SK-N-DZ (cell line): ENCODE measurements at regions not wholly inside any gene's neighbourhood (a gene's known extent, or its start where the extent isn't known, plus 50 kb on each side); places are given as distances from the start of the nearest gene placed in this dataset.
A peak's percentile ranks its signal among the peaks of the same experiment; 100 is the strongest.

ENCODE experiments used
- DNase-seq: peaks from one replicate; pipeline ENCODE4 v3.0.0-alpha.2; 2015; ENCODE audit warnings: low spot score

- peak; percentile 89 for DNase-seq
Measured at GRCh38 chr17:36728030-36728991, 126.9 kb downstream of the MRM1 start.

DNA sequence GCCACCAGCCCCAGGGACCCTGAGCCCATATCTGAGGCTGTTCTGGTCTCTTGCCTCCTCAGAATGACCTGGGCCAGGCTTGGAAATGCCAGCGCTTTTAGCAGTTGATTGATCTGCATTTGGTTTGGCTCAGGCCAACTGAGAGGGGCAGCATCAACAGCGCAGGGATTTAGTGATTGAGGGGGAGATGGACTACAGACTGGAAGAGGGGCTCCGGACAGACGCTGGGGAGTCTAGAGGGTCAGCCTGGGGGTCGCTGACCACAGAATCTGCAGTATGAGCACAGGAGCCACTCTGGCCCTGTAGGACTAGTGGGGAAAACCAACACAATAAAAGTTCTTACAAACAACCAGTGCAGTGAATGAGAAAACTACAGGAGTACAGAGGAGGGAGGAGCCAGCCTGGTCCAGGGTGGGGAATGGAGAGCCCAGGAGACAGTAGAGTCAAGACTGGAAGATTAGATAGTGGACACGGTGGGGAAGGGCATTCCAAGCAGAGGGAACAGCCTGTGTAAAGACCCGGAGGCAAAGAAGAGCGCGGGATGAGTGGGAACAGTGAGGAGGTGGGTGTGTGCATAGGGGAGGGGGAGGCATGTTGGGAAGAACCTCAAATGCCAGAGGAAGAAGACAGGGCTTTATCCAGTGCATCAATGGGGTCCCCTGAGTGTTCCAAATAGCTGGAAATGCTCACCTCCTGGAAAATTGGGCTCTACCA is 128.9 kb downstream of the MRM1 start:
- no peak for DNase-seq

GRCh38 chr17:36730857-36731490 is 129.6 kb downstream of the MRM1 start:
- DNase-seq: no peak

DNA sequence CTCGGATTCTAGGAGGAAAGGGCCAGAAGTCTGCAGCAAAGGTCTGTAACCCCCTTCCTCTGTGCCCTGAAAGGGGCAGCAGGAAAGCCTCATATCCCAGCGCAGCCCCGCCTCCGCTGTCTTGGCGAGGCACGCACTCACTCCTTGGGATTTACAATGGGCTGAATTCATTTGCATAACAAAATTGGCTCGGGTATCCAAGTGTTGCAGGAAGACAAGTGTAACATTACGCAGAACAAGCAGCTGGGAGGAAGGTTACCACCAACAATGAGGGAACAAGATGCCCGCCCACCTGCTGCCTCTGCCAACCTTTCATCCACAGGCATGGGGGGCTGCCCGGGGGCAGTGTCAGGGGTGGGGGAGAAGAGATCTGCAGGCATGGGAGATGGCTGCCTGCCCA is 130.4 kb downstream of the MRM1 start:
- DNase-seq: no peak

GRCh38 chr17:36732351-36732750 is 131.0 kb downstream of the MRM1 start:
- no peak for DNase-seq

GRCh38 chr17:36736201-36737156 is 135.1 kb downstream of the MRM1 start:
- no peak for DNase-seq

GRCh38 chr17:36739208-36739607 is 137.8 kb downstream of the MRM1 start:
- DNase-seq: no peak

DNA sequence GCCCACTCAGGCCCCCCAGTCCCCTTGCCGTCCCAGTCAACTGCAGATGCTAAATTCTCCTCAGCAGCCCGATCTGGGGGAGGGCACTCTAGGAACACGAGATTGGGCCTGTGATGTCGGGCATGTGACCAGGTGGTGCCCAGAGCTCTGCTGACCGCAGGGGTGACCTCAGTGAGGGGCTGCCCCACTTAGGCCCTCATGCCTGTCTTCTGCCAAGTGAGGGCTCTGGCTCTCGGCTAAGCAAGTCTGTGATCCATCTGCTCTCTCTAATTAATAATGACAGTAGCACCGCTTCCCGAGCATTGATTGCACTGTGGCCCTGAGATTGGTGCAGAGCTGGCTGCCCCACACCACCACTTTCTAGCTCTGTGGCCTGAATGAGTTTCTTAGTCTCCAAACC is 138.8 kb downstream of the MRM1 start:
- peak; percentile 85 for DNase-seq

DNA sequence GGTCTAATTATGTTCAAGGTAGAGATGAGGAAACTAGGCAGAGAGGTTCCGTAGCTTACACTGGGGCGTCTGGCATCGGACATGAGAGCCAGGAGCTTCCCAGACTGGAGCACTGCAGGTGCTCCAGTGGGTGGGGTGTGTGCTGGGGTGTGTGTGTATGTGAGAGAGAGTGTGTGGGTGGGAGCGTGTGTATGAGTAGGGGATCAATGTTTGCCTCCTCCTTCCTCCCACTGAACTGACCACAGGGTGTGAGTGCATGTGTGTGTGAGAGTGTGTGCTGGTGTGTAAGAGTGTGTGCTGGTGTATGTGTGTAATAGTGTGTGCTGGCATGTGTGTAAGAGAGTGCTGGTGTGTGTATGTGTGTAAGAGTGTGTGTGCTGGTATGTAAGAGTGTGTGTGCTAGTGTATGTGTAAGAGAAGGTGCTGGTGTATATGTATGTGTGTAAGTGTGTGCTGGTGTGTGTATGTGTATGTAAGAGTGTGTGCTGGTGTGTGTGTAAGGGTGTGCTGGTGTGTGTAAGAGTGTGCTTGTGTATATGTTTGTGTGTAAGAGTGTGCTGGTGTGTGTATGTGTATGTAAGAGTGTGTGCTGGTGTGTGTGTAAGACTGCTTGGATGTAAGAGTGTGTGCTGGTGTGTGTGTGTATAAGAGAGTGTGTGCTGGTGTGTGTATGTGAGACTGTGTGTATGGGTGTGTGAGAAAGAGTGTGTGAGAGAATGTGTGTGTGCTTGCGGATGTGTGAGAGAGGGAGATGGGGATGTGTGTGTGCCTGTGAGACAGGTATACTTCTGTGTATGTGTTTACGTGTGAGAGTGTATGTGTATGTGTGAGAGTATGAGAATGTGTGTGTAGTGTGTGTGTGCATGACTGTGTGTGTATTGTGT is 139.9 kb downstream of the MRM1 start:
- no peak for DNase-seq

DNA sequence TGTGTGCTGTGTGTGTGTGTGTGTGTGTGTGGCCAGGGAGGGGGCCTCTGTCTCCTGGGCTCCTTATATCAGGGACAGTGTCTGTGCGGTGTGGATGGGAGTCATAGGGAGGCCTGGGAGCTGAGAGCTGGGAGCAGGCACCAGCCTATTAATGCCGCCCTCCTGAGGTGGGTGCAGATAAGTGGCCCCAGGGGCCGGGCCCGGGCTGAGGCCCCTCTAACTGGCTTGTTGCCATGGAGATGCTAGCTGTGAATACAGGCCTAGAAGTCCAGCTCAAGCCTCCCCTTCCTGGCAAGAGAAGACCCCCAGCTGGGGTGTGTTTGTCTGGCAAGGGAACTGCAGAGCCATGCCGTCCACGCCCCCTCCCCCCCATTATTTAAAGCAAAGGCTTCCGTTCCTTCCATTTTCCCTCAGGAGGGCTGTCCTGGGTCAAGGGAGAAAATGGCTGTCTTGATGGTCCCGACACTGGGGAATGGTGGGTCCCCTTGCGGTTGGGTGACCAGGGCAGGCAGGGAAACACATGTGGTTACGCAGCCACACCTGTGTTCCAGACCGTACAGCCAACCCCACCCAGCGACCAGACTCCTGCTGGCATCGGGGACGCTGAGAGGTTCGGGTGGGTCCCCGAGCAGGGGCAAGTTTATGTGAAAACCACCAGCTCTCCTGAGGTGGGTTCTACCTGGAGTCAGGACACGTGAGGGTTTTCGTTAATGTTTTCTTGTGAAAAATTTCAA is 141.1 kb downstream of the MRM1 start:
- DNase-seq: peak; percentile 48

GRCh38 chr17:36743130-36743529 is 141.7 kb downstream of the MRM1 start:
- DNase-seq: no peak

DNA sequence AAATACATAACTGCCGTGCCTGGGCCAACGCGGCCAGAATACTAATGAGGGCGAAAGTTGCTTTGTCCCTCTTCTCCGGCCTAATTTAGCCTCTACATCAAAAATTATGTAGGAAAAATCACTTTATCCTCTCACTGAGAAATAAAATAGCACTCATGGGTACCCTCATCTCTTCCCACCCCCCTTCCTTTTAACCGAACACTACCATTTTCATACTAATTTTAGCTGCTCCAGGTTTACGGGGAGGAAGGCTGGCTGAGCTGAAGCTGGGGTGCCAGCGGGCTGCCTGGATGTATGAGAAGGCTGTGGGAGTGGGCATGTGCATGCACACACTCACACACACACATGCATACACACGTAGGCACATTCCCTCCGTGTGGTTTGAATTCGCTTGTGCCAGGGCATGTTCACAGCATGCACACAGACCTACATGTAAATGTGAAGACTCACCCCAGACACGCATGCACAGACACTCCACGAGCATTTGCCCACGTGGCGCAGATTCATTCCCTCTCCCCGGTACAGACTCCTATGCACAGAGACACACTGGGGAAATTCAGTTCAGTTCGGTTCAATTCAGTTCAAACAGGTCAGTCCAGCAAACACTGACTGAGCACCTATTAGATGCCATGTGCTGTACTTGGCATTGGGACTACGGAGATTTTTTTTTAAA is 145.1 kb downstream of the MRM1 start:
- no peak for DNase-seq

DNA sequence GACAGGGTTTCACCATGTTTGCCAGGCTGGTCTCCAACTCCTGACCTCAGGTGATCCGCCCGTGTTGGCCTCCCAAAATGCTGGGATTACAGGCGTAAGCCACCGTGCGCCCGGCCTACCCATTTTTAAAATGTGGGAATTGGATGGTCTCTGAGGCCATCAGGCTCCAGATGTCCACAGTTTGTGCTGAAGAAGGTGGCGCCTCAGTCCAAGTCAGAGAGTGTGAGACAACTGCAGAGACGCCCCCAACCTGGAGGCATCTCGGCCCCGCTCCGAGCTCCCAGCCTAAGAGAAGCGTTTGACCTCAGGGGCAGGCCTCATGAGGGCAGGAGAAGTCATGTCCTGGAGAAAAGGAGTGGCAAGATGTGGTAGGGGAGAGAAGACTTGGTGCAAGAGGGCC is 146.5 kb downstream of the MRM1 start:
- DNase-seq: no peak

DNA sequence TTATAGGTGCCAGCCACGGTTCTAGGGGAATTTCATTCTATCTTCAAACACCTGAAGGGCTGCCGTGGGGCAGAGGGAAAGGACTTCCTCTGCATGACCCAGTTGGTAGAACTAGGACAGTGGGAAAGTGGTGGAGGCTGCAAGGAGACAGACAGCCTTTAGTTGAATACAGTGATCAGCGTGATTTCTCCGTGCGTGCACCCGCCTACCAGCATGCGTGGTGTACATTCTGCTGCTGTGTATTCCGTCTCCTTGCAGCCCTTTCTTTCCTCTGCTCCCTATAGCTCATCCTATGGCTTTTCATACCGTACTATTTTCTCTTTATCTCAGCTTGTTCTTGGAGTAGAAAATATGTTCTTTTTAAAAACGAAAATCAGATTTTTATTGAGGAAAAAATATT is 146.9 kb downstream of the MRM1 start:
- DNase-seq: no peak

DNA sequence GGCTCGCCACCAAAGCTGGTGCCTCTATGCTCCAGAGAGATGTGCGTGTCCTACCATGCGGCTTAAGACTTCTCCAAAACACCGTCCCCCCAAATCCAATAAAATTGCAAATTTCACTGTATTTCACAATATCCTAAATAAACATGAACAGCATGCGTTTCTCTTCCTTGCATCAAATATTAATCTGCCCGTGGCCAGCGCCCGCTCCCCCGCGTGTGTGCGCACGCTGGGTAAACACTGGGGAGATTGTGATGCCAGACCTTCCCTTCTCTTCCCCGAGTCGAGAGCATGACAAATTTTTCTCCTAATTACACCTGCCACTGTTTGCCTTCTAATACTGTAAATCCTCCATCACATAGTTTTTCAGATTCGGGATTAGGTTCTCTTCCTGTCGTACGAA is 148.1 kb downstream of the MRM1 start:
- DNase-seq: no peak

- DNase-seq: no peak
Measured at GRCh38 chr17:36750316-36750885, 149.0 kb downstream of the MRM1 start.

- DNase-seq: no peak
Measured at GRCh38 chr17:36752096-36752888, 150.9 kb downstream of the MRM1 start.

GRCh38 chr17:36755586-36755985 is 154.2 kb downstream of the MRM1 start:
- DNase-seq: peak; percentile 66
